WERI-Rb-1 (cell line): ENCODE measurements at regions not wholly inside any gene's neighbourhood (a gene's known extent, or its start where the extent isn't known, plus 50 kb on each side); places are given as distances from the start of the nearest gene placed in this dataset.

ENCODE experiments used
- DNase-seq: peaks from one replicate; pipeline ENCODE4 v3.0.0-alpha.2; 2020
- H3K27ac ChIP-seq: fragments of 250-450 bp; sonication (Bioruptor Pico); 2 replicates; pipeline ENCODE4 v1.5.1; 2020; ENCODE audit warnings: mild to moderate bottlenecking, moderate library complexity
- H3K27me3 ChIP-seq: fragments of 250-450 bp; sonication (Bioruptor Pico); 2 replicates; pipeline ENCODE4 v1.5.1; 2021; ENCODE audit warnings: mild to moderate bottlenecking, low read depth, moderate library complexity; ENCODE audit not compliant: insufficient read depth, severe bottlenecking
- H3K36me3 ChIP-seq: fragments of 250-450 bp; sonication (Bioruptor Pico); 2 replicates; pipeline ENCODE4 v1.5.1; 2020; ENCODE audit warnings: mild to moderate bottlenecking, moderate library complexity
- H3K4me3 ChIP-seq: 2 replicates; pipeline ENCODE4 v1.5.1; 2011; ENCODE audit warnings: low read depth, mild to moderate bottlenecking, control low read depth, low read length
- H3K9me3 ChIP-seq: fragments of 250-450 bp; sonication (Bioruptor Pico); 2 replicates; pipeline ENCODE4 v1.5.1; 2021; ENCODE audit warnings: mild to moderate bottlenecking, moderate library complexity; ENCODE audit not compliant: severe bottlenecking
- CTCF ChIP-seq: IDR thresholded peaks from 2 replicates; pipeline ENCODE4 v1.5.1; 2011; ENCODE audit warnings: low read depth, mild to moderate bottlenecking, control low read depth, inconsistent platforms, low read length

- H3K36me3 ChIP-seq, result no peaks in the 10 kb centered on the region
- no peak overlapping the region for H3K27ac ChIP-seq
- DNase-seq, result no peak
- TF ChIP-seq CTCF, result no peak
- peaks cover 13% of the 10 kb centered on the region for H3K9me3 ChIP-seq
- H3K27me3 ChIP-seq, result no peaks in the 10 kb centered on the region
- H3K4me3 ChIP-seq, result no peak overlapping the region
These were observed 259.2 kb downstream of the GLRX3 start for GRCh38 chr10:130395248-130395936.

DNA sequence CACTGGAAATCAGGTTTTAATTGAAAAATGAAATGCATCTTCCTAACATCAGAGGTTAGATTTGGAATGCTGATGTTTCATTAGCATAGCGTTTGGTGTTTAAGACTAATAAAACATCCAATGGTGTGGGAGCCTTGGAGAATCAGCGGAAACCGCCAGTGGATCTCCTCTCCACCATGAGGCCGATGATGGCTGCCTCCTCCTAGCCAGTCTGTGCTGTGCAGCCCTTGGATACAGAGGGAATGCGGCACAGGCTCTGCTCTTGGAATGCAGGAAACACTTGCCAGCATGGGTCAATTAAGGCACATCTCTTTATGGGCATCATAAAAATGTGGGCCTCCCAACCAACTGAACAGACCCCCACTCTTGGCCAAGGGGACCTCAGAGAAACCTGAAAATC lies 259.9 kb downstream of the GLRX3 start:
- no peaks in the 10 kb centered on the region for H3K27me3 ChIP-seq
- DNase-seq, result no peak
- H3K27ac ChIP-seq, result no peak overlapping the region
- no peak overlapping the region for H3K4me3 ChIP-seq
- H3K36me3 ChIP-seq, result no peaks in the 10 kb centered on the region
- TF ChIP-seq CTCF, result no peak
- H3K9me3 ChIP-seq, result peaks cover 13% of the 10 kb centered on the region

- Histone ChIP-seq H3K9me3 (peaks cover 13% of the 10 kb centered on the region), H3K27ac (no peak overlapping the region), H3K4me3 (no peak overlapping the region), H3K36me3 (no peaks in the 10 kb centered on the region), H3K27me3 (no peaks in the 10 kb centered on the region)
- TF ChIP-seq CTCF, result no peak
- no peak for DNase-seq
These were observed 262.2 kb downstream of the GLRX3 start for GRCh38 chr10:130398090-130398994.

- Histone ChIP-seq H3K36me3 (no peaks in the 10 kb centered on the region), H3K27ac (no peak overlapping the region), H3K4me3 (no peak overlapping the region), H3K27me3 (no peaks in the 10 kb centered on the region), H3K9me3 (peaks cover 10% of the 10 kb centered on the region)
- TF ChIP-seq CTCF, result no peak
- no peak for DNase-seq
These were observed 263.3 kb downstream of the GLRX3 start for GRCh38 chr10:130399425-130399950.

DNA sequence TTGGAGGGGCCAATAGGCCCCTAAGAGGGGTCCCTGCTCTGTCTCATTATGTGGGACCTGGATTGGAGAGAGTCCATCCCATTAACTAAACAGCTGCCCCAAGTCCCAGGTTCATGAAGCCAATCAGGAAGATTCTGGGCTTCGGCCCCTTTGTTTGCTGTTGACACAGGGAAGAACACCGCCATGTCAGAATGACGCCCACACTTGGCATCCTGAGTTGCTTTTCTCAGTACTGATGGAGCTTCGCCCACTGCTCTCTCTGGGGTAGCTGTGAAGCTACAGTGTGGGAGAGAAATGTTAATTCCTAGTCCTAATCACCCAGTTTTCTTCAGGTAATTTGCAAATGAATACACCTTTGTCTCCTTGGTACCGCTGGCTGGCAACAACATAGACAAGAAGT lies 264.7 kb downstream of the GLRX3 start:
- TF ChIP-seq CTCF, result no peak
- H3K4me3 ChIP-seq, result no peak overlapping the region
- H3K27ac ChIP-seq, result no peak overlapping the region
- no peak for DNase-seq
- H3K9me3 ChIP-seq, result peaks cover 10% of the 10 kb centered on the region
- no peaks in the 10 kb centered on the region for H3K36me3 ChIP-seq
- H3K27me3 ChIP-seq, result no peaks in the 10 kb centered on the region
